ENCODE measurements at regions not wholly inside any gene's neighbourhood (a gene's known extent, or its start where the extent isn't known, plus 50 kb on each side); places are given as distances from the start of the nearest gene placed in this dataset. TPM values are rescaled to one million over a fixed set of nuclear protein-coding genes. Genes with fewer than 3 reads are reported as not detected.

- DNase-seq (ENCODE audit: low read depth in 2 of 3, low spot score in 2 of 3): no peak
These were observed 56.2 kb upstream of the TOPAZ1 start for GRCh38 chr3:44185396-44185915.

GRCh38 chr3:44186111-44186672 is 55.5 kb upstream of the TOPAZ1 start:
- no peak for DNase-seq (ENCODE audit: low read depth in 2 of 3, low spot score in 2 of 3)

- no peak for DNase-seq (ENCODE audit: low read depth in 2 of 3, low spot score in 2 of 3)
These were observed 55.0 kb upstream of the TOPAZ1 start for GRCh38 chr3:44186712-44187111.

Small RNA genes in the stretch of these regions (small RNA-seq; reads per million reads assigned to genes)
- gene MIR138-1 (not detected), gene RNU6-367P (not detected)

Measured in hematopoietic multipotent progenitor cell (in vitro differentiated cells).